ENCODE measurements at regions not wholly inside any gene's neighbourhood (a gene's known extent, or its start where the extent isn't known, plus 50 kb on each side); places are given as distances from the start of the nearest gene placed in this dataset.
A peak's percentile ranks its signal among the peaks of the same experiment; 100 is the strongest.

- no peak for DNase-seq
These were observed 276.0 kb downstream of the SKIDA1 start for GRCh38 chr10:21249435-21249834.

- DNase-seq: no peak
These were observed 277.9 kb downstream of the SKIDA1 start for GRCh38 chr10:21247592-21247991.

- no peak for DNase-seq
These were observed 279.3 kb downstream of the SKIDA1 start for GRCh38 chr10:21246178-21246577.

- no peak for DNase-seq
These were observed 281.7 kb downstream of the SKIDA1 start for GRCh38 chr10:21243748-21244257.

GRCh38 chr10:21242915-21243314 is 282.6 kb downstream of the SKIDA1 start:
- DNase-seq: no peak

GRCh38 chr10:21238717-21239116 is 286.8 kb downstream of the SKIDA1 start:
- DNase-seq: no peak

GRCh38 chr10:21238044-21238443 is 287.4 kb downstream of the SKIDA1 start:
- DNase-seq: no peak

- no peak for DNase-seq
These were observed 290.7 kb downstream of the SKIDA1 start for GRCh38 chr10:21234761-21235160.

GRCh38 chr10:21230219-21230618 is 295.3 kb downstream of the SKIDA1 start:
- DNase-seq: no peak

- no peak for DNase-seq
These were observed 307.6 kb downstream of the SKIDA1 start for GRCh38 chr10:21217748-21218367.

- no peak for DNase-seq
These were observed 308.4 kb downstream of the SKIDA1 start for GRCh38 chr10:21217107-21217506.

GRCh38 chr10:21214329-21214728 is 311.2 kb downstream of the SKIDA1 start:
- no peak for DNase-seq

- no peak for DNase-seq
These were observed 312.1 kb downstream of the SKIDA1 start for GRCh38 chr10:21213381-21213780.

GRCh38 chr10:21212912-21213311 is 312.6 kb downstream of the SKIDA1 start:
- no peak for DNase-seq

GRCh38 chr10:21212348-21212747 is 313.1 kb downstream of the SKIDA1 start:
- DNase-seq: peak; percentile 43

GRCh38 chr10:21209495-21209894 is 312.4 kb upstream of the NEBL start:
- no peak for DNase-seq

GRCh38 chr10:21208666-21209316 is 311.7 kb upstream of the NEBL start:
- DNase-seq: no peak

- DNase-seq: no peak
These were observed 310.9 kb upstream of the NEBL start for GRCh38 chr10:21207852-21208646.

- no peak for DNase-seq
These were observed 308.2 kb upstream of the NEBL start for GRCh38 chr10:21205328-21205727.

- DNase-seq: no peak
These were observed 306.5 kb upstream of the NEBL start for GRCh38 chr10:21203473-21204107.

- no peak for DNase-seq
These were observed 305.8 kb upstream of the NEBL start for GRCh38 chr10:21202776-21203462.

GRCh38 chr10:21199501-21199900 is 302.4 kb upstream of the NEBL start:
- DNase-seq: no peak

- DNase-seq: no peak
These were observed 300.7 kb upstream of the NEBL start for GRCh38 chr10:21197838-21198237.

Measured in inflammatory macrophage treated with lipopolysaccharide for 4 hours (primary cell).